ENCODE measurements at regions not wholly inside any gene's neighbourhood (a gene's known extent, or its start where the extent isn't known, plus 50 kb on each side); places are given as distances from the start of the nearest gene placed in this dataset.

DNA sequence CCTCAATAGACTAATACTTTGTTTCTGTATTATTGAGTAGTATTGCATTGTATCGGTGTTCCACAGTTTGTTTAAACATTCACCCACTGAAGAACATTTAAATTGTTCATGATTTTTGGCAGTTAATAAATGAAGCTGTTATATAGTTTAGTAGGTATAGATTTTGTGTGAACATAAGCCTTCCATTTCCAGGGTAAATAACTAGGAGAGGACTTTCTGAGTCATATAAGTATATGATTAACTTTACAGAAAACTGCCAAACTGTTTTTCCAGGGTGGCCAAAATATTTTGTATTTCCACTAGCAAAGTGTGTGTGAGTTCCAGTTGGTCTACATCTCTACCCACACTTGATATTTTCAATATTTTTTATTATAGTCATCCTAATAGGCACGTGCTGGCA, 70.0 kb upstream of the MLIP start:
- no peak for TF ChIP-seq POLR2AphosphoS5 (IDR thresholded peaks at IDR 0.05; ENCODE audit: low read depth, low read length)
- no peak for TF ChIP-seq POLR2A (IDR thresholded peaks at IDR 0.05; ENCODE audit: low read depth, low read length)
- no peak for TF ChIP-seq SPI1 (IDR thresholded peaks at IDR 0.05; ENCODE audit: low read depth, low read length)
- no peak for TF ChIP-seq TAF1 (IDR thresholded peaks at IDR 0.05; ENCODE audit: low read depth, low read length)
